Erythroblast (primary cell): ENCODE measurements at regions not wholly inside any gene's neighbourhood (a gene's known extent, or its start where the extent isn't known, plus 50 kb on each side); places are given as distances from the start of the nearest gene placed in this dataset.

Experiments used
- GATA1 ChIP-seq: IDR thresholded peaks from 2 replicates; pipeline ENCODE4 v1.6.1; 2011; ENCODE audit warnings: low read depth, mild to moderate bottlenecking, control low read depth, low read length, moderate library complexity
- POLR2A ChIP-seq: IDR thresholded peaks from 2 replicates; pipeline ENCODE4 v1.6.1; 2011; ENCODE audit warnings: mild to moderate bottlenecking, low read length

- TF ChIP-seq POLR2A (no peak), GATA1 (no peak)
Observed at GRCh38 chr14:89629383-89629782, 212.3 kb upstream of the FOXN3 start.
